Activated naive CD4-positive, alpha-beta T cell treated with anti-CD3 and anti-CD28 coated beads for 36 hours (primary cell): ENCODE measurements at regions not wholly inside any gene's neighbourhood (a gene's known extent, or its start where the extent isn't known, plus 50 kb on each side); places are given as distances from the start of the nearest gene placed in this dataset.
"Not testable (repeated sequence)": the region's sequence is repeated elsewhere in the genome, so short reads cannot be mapped to it uniquely, and the experiment has no call there.

Experiments
- CTCF ChIA-PET: fragments of 350-600 bp; sonication (Branson Sonifier 250); formaldehyde crosslinking; loops from one replicate; lab custom pipeline; 2021; ENCODE audit warnings: antibody characterized with exemption; lab: Charles Lee
- DNase-seq: peaks from one replicate; pipeline ENCODE4 v3.0.0-alpha.2; 2020
- H3K27ac Mint-ChIP-seq: one replicate; pipeline ENCODE4 v1.8.0; 2021; ENCODE audit warnings: mild to moderate bottlenecking, mixed read lengths
- H3K27me3 Mint-ChIP-seq: one replicate; pipeline ENCODE4 v1.8.0; 2021; ENCODE audit warnings: low read depth, mixed read lengths
- H3K36me3 Mint-ChIP-seq: one replicate; pipeline ENCODE4 v1.8.0; 2021; ENCODE audit warnings: low read depth, mixed read lengths
- H3K4me1 Mint-ChIP-seq: one replicate; pipeline ENCODE4 v1.8.0; 2021; ENCODE audit warnings: low read depth, mixed read lengths
- H3K4me3 Mint-ChIP-seq: one replicate; pipeline ENCODE4 v1.8.0; 2021; ENCODE audit warnings: mild to moderate bottlenecking, moderate library complexity, mixed read lengths
- H3K9me3 Mint-ChIP-seq: one replicate; pipeline ENCODE4 v1.8.0; 2021; ENCODE audit warnings: mixed read lengths
- intact Hi-C: fragments of 100-400 bp; cut with micrococcal nuclease; formaldehyde crosslinking; loops from one replicate; pipeline ENCODE4 v1.15.1; 2023

- H3K4me3 Mint-ChIP-seq, H3K27ac Mint-ChIP-seq, H3K36me3 Mint-ChIP-seq, H3K27me3 Mint-ChIP-seq, H3K9me3 Mint-ChIP-seq, H3K4me1 Mint-ChIP-seq, DNase-seq, CTCF ChIA-PET: not testable (repeated sequence)
- intact Hi-C loops, result loop anchor here (10.0 kb wide), 1 partner anchor 602 kb away; the partner anchor contains the start of gene COL1A2
Observed at GRCh38 chr7:93793084-93793697, 97.4 kb downstream of the TFPI2 start.

- H3K27ac Mint-ChIP-seq, result no peak overlapping the region
- no peaks in the 10 kb centered on the region for H3K9me3 Mint-ChIP-seq
- no peak overlapping the region for H3K4me3 Mint-ChIP-seq
- no peaks in the 10 kb centered on the region for H3K27me3 Mint-ChIP-seq
- H3K4me1 Mint-ChIP-seq, result no peaks in the 10 kb centered on the region
- no peak for DNase-seq
- CTCF ChIA-PET, result no interaction called here
- H3K36me3 Mint-ChIP-seq, result no peaks in the 10 kb centered on the region
- intact Hi-C loops, result no loop called here
Observed at GRCh38 chr7:93779115-93779514, 111.4 kb downstream of the TFPI2 start.

GRCh38 chr7:93778384-93778783 is 112.2 kb downstream of the TFPI2 start:
- no peaks in the 10 kb centered on the region for H3K36me3 Mint-ChIP-seq
- H3K9me3 Mint-ChIP-seq, result no peaks in the 10 kb centered on the region
- intact Hi-C loops, result no loop called here
- H3K27me3 Mint-ChIP-seq, result no peaks in the 10 kb centered on the region
- H3K4me3 Mint-ChIP-seq, result no peak overlapping the region
- no peak overlapping the region for H3K27ac Mint-ChIP-seq
- CTCF ChIA-PET, result no interaction called here
- DNase-seq, result no peak
- H3K4me1 Mint-ChIP-seq, result no peaks in the 10 kb centered on the region

DNA sequence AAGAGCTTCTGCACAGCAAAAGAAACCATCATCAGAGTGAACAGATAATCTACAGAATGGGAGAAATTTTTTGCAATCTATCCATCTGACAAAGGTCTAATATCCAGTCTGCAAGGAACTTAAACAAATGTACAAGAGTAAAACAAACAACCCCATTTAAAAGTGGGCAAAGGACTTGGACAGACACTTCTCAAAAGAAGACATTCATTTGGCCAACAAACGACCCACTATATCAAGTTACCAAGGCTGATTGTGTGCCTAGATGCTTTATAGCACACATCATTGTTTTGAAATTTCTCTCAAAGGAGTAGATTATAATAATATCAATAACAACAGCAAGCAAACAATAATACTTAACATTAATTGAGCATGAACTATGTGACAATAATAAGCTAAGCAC is 117.1 kb downstream of the TFPI2 start:
- peaks cover 2% of the 10 kb centered on the region for H3K9me3 Mint-ChIP-seq
- H3K36me3 Mint-ChIP-seq, result no peaks in the 10 kb centered on the region
- H3K4me3 Mint-ChIP-seq, result no peak overlapping the region
- H3K27me3 Mint-ChIP-seq, result no peaks in the 10 kb centered on the region
- CTCF ChIA-PET, result no interaction called here
- no peak overlapping the region for H3K27ac Mint-ChIP-seq
- H3K4me1 Mint-ChIP-seq, result no peaks in the 10 kb centered on the region
- intact Hi-C loops, result no loop called here
- DNase-seq, result no peak

GRCh38 chr7:93765475-93765874 is 125.1 kb downstream of the TFPI2 start:
- intact Hi-C loops, result no loop called here
- Mint-ChIP-seq H3K36me3 (no peaks in the 10 kb centered on the region), H3K4me1 (no peaks in the 10 kb centered on the region), H3K4me3 (no peak overlapping the region), H3K27ac (no peak overlapping the region), H3K27me3 (no peaks in the 10 kb centered on the region), H3K9me3 (no peaks in the 10 kb centered on the region)
- CTCF ChIA-PET, result no interaction called here
- DNase-seq, result no peak

DNA sequence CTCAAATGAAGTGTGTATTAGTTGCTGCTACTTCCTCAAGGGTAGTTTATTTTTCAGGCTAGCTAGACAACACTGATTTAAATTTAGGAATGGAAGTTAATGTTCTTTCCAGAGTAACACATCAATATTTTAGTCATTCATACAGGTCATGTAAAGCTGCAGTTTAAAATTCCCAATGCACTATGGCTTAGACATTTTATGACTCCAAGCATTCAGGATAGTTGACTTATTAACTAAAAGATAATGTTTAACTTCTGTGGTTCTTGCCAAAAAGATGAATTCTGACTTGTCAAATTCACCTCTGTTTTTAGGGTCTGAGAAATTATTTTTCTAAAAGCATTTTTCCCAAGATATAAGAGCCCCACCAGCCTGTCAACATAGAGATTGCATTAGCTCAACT is 131.9 kb downstream of the TFPI2 start:
- no peak for DNase-seq
- Mint-ChIP-seq H3K27me3 (no peaks in the 10 kb centered on the region), H3K4me3 (no peak overlapping the region), H3K9me3 (no peaks in the 10 kb centered on the region), H3K27ac (no peak overlapping the region), H3K36me3 (no peaks in the 10 kb centered on the region), H3K4me1 (no peaks in the 10 kb centered on the region)
- CTCF ChIA-PET, result no interaction called here
- intact Hi-C loops, result no loop called here

DNA sequence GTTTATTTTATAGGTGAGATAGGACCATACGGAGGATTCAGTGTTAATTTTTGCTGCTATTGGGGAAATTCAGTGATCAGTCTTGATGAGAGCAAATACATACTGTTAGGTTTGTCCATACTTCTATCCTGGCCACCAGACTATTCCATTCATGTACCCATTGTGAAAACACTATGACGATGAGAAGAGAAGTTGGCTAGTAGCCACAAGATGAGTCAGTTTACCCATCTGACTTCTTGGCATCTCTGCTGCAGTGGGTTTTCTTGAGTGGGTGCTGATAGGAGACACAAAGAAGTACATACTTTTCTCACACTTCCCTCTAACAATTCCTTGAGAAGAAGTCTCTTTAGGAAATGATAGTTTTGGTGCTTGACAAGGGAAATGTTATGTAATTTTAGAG is 133.1 kb downstream of the TFPI2 start:
- Mint-ChIP-seq H3K27ac (no peak overlapping the region), H3K36me3 (no peaks in the 10 kb centered on the region), H3K4me3 (no peak overlapping the region), H3K4me1 (no peaks in the 10 kb centered on the region), H3K27me3 (no peaks in the 10 kb centered on the region), H3K9me3 (no peaks in the 10 kb centered on the region)
- CTCF ChIA-PET, result no interaction called here
- DNase-seq, result no peak
- intact Hi-C loops, result no loop called here

DNA sequence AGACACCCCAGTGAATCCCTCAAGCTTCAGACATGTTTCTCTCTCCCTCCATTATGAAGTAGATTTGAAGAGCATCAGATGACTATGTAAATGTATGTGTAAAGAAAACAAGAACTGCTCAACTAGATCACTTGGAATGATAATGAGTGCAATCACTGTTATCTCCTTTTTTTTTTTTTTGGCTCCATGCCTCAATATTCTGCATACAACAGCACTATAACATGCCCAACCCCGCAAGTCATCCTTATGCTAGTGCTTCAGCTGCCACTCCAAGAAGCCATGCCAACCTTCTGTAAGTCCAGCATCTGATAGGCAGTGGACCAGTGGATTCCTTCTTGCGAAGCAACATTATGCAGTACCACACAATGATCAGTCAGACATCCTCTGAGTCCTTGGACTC is 133.7 kb downstream of the TFPI2 start:
- intact Hi-C loops, result no loop called here
- Mint-ChIP-seq H3K9me3 (no peaks in the 10 kb centered on the region), H3K27me3 (no peaks in the 10 kb centered on the region), H3K36me3 (no peaks in the 10 kb centered on the region), H3K4me1 (no peaks in the 10 kb centered on the region), H3K4me3 (no peak overlapping the region), H3K27ac (no peak overlapping the region)
- no peak for DNase-seq
- CTCF ChIA-PET, result no interaction called here

- Mint-ChIP-seq H3K4me3 (no peak overlapping the region), H3K9me3 (no peaks in the 10 kb centered on the region), H3K36me3 (no peaks in the 10 kb centered on the region), H3K27me3 (no peaks in the 10 kb centered on the region), H3K27ac (no peak overlapping the region), H3K4me1 (no peaks in the 10 kb centered on the region)
- no peak for DNase-seq
- CTCF ChIA-PET, result no interaction called here
- intact Hi-C loops, result no loop called here
Observed at GRCh38 chr7:93751421-93751820, 139.1 kb downstream of the TFPI2 start.

GRCh38 chr7:93750986-93751385 is 139.6 kb downstream of the TFPI2 start:
- intact Hi-C loops, result no loop called here
- Mint-ChIP-seq H3K36me3 (no peaks in the 10 kb centered on the region), H3K27ac (no peak overlapping the region), H3K27me3 (no peaks in the 10 kb centered on the region), H3K4me1 (no peaks in the 10 kb centered on the region), H3K4me3 (no peak overlapping the region), H3K9me3 (no peaks in the 10 kb centered on the region)
- CTCF ChIA-PET, result no interaction called here
- DNase-seq, result no peak

DNA sequence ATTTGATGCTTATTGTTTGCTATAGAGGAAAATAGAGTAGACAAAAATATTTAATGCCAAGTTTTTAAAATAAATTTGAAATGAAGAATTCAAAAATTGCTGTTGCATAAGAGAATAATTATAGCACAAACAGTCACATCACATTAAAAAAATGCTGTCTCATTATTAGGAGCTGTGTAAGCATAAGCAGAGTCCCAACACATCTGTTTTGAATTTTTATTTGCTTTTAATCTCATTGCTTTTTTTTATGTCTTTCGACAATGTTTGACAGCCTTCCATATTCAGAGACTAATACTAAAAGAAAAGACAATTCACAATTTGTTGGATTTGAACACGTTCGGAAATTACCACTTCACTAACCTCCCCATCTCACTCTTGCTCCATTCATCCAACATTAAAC is 143.5 kb downstream of the TFPI2 start:
- CTCF ChIA-PET, result no interaction called here
- Mint-ChIP-seq H3K27me3 (no peaks in the 10 kb centered on the region), H3K4me3 (no peak overlapping the region), H3K27ac (no peak overlapping the region), H3K36me3 (no peaks in the 10 kb centered on the region), H3K9me3 (no peaks in the 10 kb centered on the region), H3K4me1 (no peaks in the 10 kb centered on the region)
- DNase-seq, result no peak
- intact Hi-C loops, result no loop called here

- H3K4me3 Mint-ChIP-seq, result no peak overlapping the region
- H3K36me3 Mint-ChIP-seq, result no peaks in the 10 kb centered on the region
- H3K27ac Mint-ChIP-seq, result no peak overlapping the region
- intact Hi-C loops, result no loop called here
- no peaks in the 10 kb centered on the region for H3K9me3 Mint-ChIP-seq
- H3K27me3 Mint-ChIP-seq, result no peaks in the 10 kb centered on the region
- no peak for DNase-seq
- H3K4me1 Mint-ChIP-seq, result no peaks in the 10 kb centered on the region
- CTCF ChIA-PET, result no interaction called here
Observed at GRCh38 chr7:93739424-93739823, 151.1 kb downstream of the TFPI2 start.

- H3K27me3 Mint-ChIP-seq, result no peaks in the 10 kb centered on the region
- H3K27ac Mint-ChIP-seq, result no peak overlapping the region
- intact Hi-C loops, result no loop called here
- DNase-seq, result no peak
- H3K4me3 Mint-ChIP-seq, result no peak overlapping the region
- no peaks in the 10 kb centered on the region for H3K9me3 Mint-ChIP-seq
- H3K4me1 Mint-ChIP-seq, result no peaks in the 10 kb centered on the region
- H3K36me3 Mint-ChIP-seq, result no peaks in the 10 kb centered on the region
- CTCF ChIA-PET, result no interaction called here
Observed at GRCh38 chr7:93737953-93738352, 152.6 kb downstream of the TFPI2 start.
